B cell (primary cell): ENCODE measurements at regions not wholly inside any gene's neighbourhood (a gene's known extent, or its start where the extent isn't known, plus 50 kb on each side); places are given as distances from the start of the nearest gene placed in this dataset.
"Not testable (repeated sequence)": the region's sequence is repeated elsewhere in the genome, so short reads cannot be mapped to it uniquely, and the experiment has no call there.

Experiments
- ATAC-seq: fragments of 200-7000 bp; cut with Tn5 transposase; one replicate; pipeline ENCODE4 v1.10.0; 2021; ENCODE audit warnings: low read depth, mild to moderate bottlenecking, moderate number of reproducible peaks, moderate library complexity
- CTCF ChIA-PET: fragments of 350-600 bp; sonication (Branson Sonifier 250); formaldehyde crosslinking; loops from one replicate; lab custom pipeline; 2021; ENCODE audit warnings: antibody characterized with exemption, inconsistent platforms; lab: Charles Lee
- POLR2A ChIA-PET: fragments of 350-600 bp; sonication (Branson Sonifier 250); formaldehyde crosslinking; loops from one replicate; lab custom pipeline; 2021; ENCODE audit warnings: antibody characterized with exemption; lab: Charles Lee
- DNase-seq: peaks from one replicate; pipeline ENCODE4 v3.0.0; 2013
- H2AFZ ChIP-seq: 2 replicates; pipeline ENCODE4 v1.6.1; 2012; ENCODE audit warnings: mild to moderate bottlenecking, low read depth, low read length; ENCODE audit not compliant: insufficient read depth, poor library complexity, severe bottlenecking
- H3K27ac ChIP-seq, 2 donors: 1 replicate in 1 of 2; 2 replicates in 1 of 2; pipeline ENCODE4 v1.5.1; 2012 to 2013; ENCODE audit warnings: low read length in 2 of 2, mild to moderate bottlenecking in 2 of 2, moderate library complexity in 1 of 2
- H3K27me3 ChIP-seq, 4 experiments: fragments of 200-600 bp in 1 of 4; sonication (generic) in 1 of 4; replicated peaks in 1 of 4; 1 replicate in 2 of 4; 2 replicates in 2 of 4; pipeline versions ENCODE4 v1.6.1 to v1.7.0; 2013 to 2016; ENCODE audit warnings: low read length in 3 of 4, mild to moderate bottlenecking in 2 of 4, mixed read lengths in 1 of 4, moderate library complexity in 1 of 4; ENCODE audit not compliant: insufficient read depth in 4 of 4, control insufficient read depth in 3 of 4; ENCODE audit errors: control extremely low read depth in 1 of 4
- H3K36me3 ChIP-seq, 2 experiments: replicated peaks in 1 of 2; 1 replicate in 1 of 2; 2 replicates in 1 of 2; pipeline versions ENCODE4 v1.6.1 to v1.7.1; 2013; ENCODE audit warnings: low read length in 1 of 2; ENCODE audit not compliant: insufficient read depth in 2 of 2, control insufficient read depth in 1 of 2; ENCODE audit errors: control extremely low read depth in 1 of 2, extremely low read depth in 1 of 2
- H3K4me1 ChIP-seq, 2 donors: fragments of 200-600 bp in 1 of 2; sonication (generic) in 1 of 2; 1 replicate in 1 of 2; 2 replicates in 1 of 2; pipeline versions ENCODE4 v1.5.1 to v1.6.1; 2013 to 2017; ENCODE audit warnings: low read length in 2 of 2; ENCODE audit not compliant: control insufficient read depth in 2 of 2, insufficient read depth in 2 of 2
- H3K4me2 ChIP-seq: replicated peaks from 2 replicates; pipeline ENCODE3; 2012; ENCODE audit warnings: mild to moderate bottlenecking, low read depth, low read length; ENCODE audit not compliant: poor library complexity, severe bottlenecking
- H3K4me3 ChIP-seq, 5 experiments: fragments of 200-600 bp in 1 of 5; sonication (generic) in 1 of 5; 1 replicate in 3 of 5; 2 replicates in 2 of 5; pipeline versions ENCODE4 v1.5.1 to v1.7.0; 2011 to 2016; ENCODE audit warnings: low read length in 4 of 5, mild to moderate bottlenecking in 4 of 5, low read depth in 2 of 5, control low read depth in 1 of 5, moderate library complexity in 1 of 5; ENCODE audit not compliant: insufficient read depth in 1 of 5; ENCODE audit errors: control extremely low read depth in 1 of 5, extremely low read depth in 1 of 5
- H3K79me2 ChIP-seq: fragments of 200-600 bp; sonication (generic); one replicate; pipeline ENCODE4 v1.6.0; 2016; ENCODE audit warnings: low read length; ENCODE audit not compliant: control insufficient read depth, insufficient read depth
- H3K9ac ChIP-seq: fragments of 200-600 bp; sonication (generic); 2 replicates; pipeline ENCODE4 v1.6.1; 2017; ENCODE audit warnings: mild to moderate bottlenecking, low read length, moderate library complexity
- H3K9me3 ChIP-seq, 3 donors: one replicate each; pipeline versions ENCODE4 v1.6.1 to v1.7.1; 2013; ENCODE audit warnings: low read length in 2 of 3; ENCODE audit not compliant: control insufficient read depth in 2 of 3, insufficient read depth in 1 of 3; ENCODE audit errors: control extremely low read depth in 1 of 3
- H4K20me1 ChIP-seq: 2 replicates; pipeline ENCODE4 v1.6.0; 2012; ENCODE audit warnings: mild to moderate bottlenecking, low read length; ENCODE audit not compliant: insufficient read depth, control insufficient read depth, poor library complexity, severe bottlenecking
- H3K27ac Mint-ChIP-seq: one replicate; pipeline ENCODE4 v1.8.0; 2021; ENCODE audit warnings: mixed read lengths
- H3K27me3 Mint-ChIP-seq: one replicate; pipeline ENCODE4 v1.8.0; 2021; ENCODE audit warnings: mixed read lengths
- H3K4me1 Mint-ChIP-seq: one replicate; pipeline ENCODE4 v1.8.0; 2021; ENCODE audit warnings: mixed read lengths
- H3K4me3 Mint-ChIP-seq: one replicate; pipeline ENCODE4 v1.8.0; 2021; ENCODE audit warnings: mixed read lengths
- H3K9me3 Mint-ChIP-seq: one replicate; pipeline ENCODE4 v1.8.0; 2022; ENCODE audit warnings: mixed read lengths; ENCODE audit not compliant: insufficient read depth
- EZH2 ChIP-seq: IDR thresholded peaks from 2 replicates; pipeline ENCODE4 v1.6.1; 2012; ENCODE audit warnings: borderline replicate concordance, low read depth, mild to moderate bottlenecking, moderate library complexity, low read length; ENCODE audit not compliant: insufficient read depth, poor library complexity, severe bottlenecking
- WGBS: methylation state at CpG from one replicate; pipeline ENCODE4 v1.1.5; 2013; ENCODE audit warnings: missing lambda C conversion rate; ENCODE audit not compliant: insufficient coverage; 5-methylcytosine and 5-hydroxymethylcytosine counted together
- intact Hi-C: fragments of 100-400 bp; cut with micrococcal nuclease; formaldehyde crosslinking; loops from one replicate; pipeline ENCODE4 v1.10.0; 2022
- TF ChIP-seq, protein P1 (sequence below): fragments of 200-600 bp; IDR thresholded peaks from one replicate; pipeline ENCODE4 v1.8.0; 2022; ENCODE audit warnings: antibody characterized with exemption, mild to moderate bottlenecking

DNA sequence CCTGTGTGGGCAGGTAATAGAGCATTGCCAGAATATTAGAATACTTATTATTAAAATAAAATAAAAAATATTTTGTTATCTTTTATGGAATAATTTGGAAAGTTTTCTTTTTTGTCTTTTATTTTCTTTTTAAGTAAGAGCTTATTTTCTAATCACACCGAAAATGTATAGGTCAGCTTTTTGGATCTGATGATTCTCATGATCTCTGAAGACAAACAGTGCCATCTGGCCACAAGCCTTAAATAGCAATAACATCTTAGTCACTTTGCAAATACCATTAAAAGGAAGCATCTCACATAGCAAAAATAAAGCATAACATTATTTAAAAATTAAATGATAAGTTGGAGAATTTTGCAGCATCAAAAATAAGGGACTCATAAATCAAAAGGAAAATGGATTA lies 213.8 kb downstream of the PLA2G4A start:
- intact Hi-C loops = no loop called here
- H3K9me3 Mint-ChIP-seq = no peaks in the 10 kb centered on the region
- no peaks in the 10 kb centered on the region for H3K36me3 ChIP-seq
- H3K27ac Mint-ChIP-seq = no peak overlapping the region
- no peaks in the 10 kb centered on the region for H3K27me3 Mint-ChIP-seq
- peaks cover 0 to 1% (median 0%) of the 10 kb centered on the region in 3 donors for H3K9me3 ChIP-seq
- no peak for ATAC-seq
- H3K9ac ChIP-seq = no peak overlapping the region
- H3K4me3 Mint-ChIP-seq = no peak overlapping the region
- no peak for TF ChIP-seq EZH2
- TF ChIP-seq, protein P1, sequence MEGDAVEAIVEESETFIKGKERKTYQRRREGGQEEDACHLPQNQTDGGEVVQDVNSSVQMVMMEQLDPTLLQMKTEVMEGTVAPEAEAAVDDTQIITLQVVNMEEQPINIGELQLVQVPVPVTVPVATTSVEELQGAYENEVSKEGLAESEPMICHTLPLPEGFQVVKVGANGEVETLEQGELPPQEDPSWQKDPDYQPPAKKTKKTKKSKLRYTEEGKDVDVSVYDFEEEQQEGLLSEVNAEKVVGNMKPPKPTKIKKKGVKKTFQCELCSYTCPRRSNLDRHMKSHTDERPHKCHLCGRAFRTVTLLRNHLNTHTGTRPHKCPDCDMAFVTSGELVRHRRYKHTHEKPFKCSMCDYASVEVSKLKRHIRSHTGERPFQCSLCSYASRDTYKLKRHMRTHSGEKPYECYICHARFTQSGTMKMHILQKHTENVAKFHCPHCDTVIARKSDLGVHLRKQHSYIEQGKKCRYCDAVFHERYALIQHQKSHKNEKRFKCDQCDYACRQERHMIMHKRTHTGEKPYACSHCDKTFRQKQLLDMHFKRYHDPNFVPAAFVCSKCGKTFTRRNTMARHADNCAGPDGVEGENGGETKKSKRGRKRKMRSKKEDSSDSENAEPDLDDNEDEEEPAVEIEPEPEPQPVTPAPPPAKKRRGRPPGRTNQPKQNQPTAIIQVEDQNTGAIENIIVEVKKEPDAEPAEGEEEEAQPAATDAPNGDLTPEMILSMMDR = no peak
- ChIA-PET POLR2A (no interaction called here), CTCF (no interaction called here)
- H3K27ac ChIP-seq = no peak overlapping the region
- H3K79me2 ChIP-seq = no peaks in the 10 kb centered on the region
- no peaks in the 10 kb centered on the region for H4K20me1 ChIP-seq
- no peak overlapping the region for H3K4me2 ChIP-seq
- H3K27me3 ChIP-seq = no peaks in the 10 kb centered on the region
- H3K4me3 ChIP-seq = no peak overlapping the region
- H3K4me1 Mint-ChIP-seq = no peaks in the 10 kb centered on the region
- no peak overlapping the region for H2AFZ ChIP-seq
- WGBS = no CpG with 5 or more reads among the region's 1 CpG
- H3K4me1 ChIP-seq = no peaks in the 10 kb centered on the region
- DNase-seq = no peak

DNA sequence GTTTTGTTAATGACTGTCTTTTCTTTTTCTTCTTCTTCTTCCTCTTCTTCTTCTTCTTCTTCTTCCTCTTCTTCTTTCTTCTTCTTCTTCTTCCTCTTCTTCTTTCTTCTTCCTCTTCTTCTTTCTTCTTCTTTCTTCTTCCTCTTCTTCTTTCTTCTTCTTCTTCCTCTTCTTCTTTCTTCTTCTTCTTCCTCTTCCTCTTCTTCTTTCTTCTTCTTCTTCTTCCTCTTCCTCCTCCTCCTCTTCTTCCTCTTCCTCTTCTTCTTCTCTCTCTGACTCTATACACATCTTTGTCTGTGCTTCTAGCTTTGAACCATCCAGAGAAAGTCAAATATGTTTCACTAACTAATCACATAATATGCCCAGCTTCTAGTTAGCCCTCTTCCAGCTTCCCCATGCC lies 214.7 kb downstream of the PLA2G4A start:
- DNase-seq, H3K9ac ChIP-seq, H3K4me1 Mint-ChIP-seq, H3K4me3 ChIP-seq, H3K9me3 ChIP-seq, H3K27me3 ChIP-seq, H4K20me1 ChIP-seq, intact Hi-C loops, H3K36me3 ChIP-seq, POLR2A ChIA-PET, H3K79me2 ChIP-seq, H3K4me1 ChIP-seq, H3K4me2 ChIP-seq, ATAC-seq, H3K4me3 Mint-ChIP-seq, H3K27ac Mint-ChIP-seq, H3K9me3 Mint-ChIP-seq, CTCF ChIA-PET, H2AFZ ChIP-seq, H3K27me3 Mint-ChIP-seq: not testable (repeated sequence)
- H3K27ac ChIP-seq = peak overlapping the region in 1 of 2 donors; percentile 9
